ENCODE measurements at regions not wholly inside any gene's neighbourhood (a gene's known extent, or its start where the extent isn't known, plus 50 kb on each side); places are given as distances from the start of the nearest gene placed in this dataset.

DNA sequence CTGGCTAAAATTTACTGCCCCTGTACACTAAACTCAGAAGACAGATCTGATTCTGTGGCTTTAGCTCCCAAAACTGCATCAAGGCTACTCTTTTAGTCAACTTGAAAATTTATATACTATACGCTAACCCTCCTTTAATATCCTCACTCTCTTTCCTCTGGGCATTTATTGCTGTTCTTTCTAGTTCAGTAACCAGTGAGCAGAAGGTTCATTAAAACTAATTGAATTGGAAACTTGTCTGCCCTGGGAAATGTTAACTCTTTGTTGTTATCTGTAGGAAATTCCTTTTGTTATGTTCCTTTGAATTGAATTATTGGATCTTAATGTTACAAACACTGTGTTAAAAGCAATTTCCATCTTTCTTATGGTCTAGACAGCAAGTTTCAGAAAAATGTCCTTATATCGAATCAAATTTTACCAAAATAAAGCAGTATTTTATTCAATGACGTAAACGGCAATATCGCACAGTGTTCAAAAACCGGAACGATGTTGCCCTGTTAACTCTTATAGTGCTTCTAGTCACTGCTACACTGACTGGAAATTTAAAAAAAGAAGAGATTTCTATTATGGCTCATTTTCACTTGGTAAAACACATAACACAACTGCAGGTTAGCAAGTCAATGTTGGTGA, 168.3 kb downstream of the NR4A2 start:
- no peak for DNase-seq (ENCODE audit: low read depth)

DNA sequence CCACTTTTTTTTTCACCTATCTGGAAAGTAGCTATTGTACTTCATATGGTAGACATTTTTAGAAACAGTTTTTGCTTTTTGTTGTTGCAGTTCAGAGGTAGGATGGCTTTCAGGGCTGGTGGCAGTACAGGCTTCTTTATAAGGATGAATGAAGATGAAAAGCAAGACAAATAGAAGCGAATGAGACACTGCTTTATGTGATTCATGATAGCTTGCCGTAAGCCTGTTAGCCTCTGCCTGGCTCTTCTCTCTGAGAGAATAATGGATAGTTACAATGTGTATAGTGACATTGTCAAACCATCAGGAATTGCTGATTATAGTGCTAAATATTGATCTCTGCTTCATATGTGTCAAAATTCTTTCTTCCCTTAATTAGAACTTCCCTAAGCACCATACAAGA, 173.7 kb downstream of the NR4A2 start:
- DNase-seq (ENCODE audit: low read depth) = no peak

DNA sequence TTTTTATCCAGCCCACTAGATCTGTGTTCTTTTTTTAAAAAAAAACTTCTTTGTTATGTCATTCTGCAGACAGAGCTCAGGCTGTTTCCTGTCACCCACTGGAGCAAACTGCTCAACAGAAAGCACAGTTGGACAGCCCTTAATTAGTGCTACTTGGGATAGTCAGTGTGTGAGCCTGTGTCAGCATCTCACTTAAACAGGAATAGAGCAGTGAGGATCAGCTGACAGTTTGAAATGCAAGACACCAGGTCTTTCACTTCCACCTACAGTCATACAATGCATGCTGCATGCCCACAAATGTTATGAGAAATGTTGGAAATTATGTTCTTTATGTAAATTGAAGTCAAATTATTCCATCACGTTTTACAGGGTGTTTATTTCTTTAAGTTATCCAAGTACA, 174.9 kb downstream of the NR4A2 start:
- DNase-seq (ENCODE audit: low read depth) = no peak

DNA sequence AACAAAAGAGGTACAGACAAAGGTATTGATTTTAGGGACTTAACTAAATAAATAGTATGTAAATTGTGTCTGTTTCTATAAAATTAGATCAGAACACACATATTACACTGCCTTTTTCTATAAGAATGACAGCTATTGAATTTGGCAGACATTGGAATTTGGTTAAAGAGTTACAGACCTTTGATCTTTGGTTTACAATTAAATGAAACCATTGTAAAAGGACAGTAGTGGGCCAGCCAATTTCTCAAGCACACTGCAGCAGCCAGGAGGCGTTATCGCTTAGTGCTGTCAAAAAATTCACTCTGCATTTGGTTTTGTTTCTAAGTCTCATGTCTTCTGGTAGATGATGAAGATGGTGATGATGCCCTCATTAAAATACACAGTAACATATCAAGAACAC, 175.9 kb downstream of the NR4A2 start:
- DNase-seq (ENCODE audit: low read depth) = no peak

DNA sequence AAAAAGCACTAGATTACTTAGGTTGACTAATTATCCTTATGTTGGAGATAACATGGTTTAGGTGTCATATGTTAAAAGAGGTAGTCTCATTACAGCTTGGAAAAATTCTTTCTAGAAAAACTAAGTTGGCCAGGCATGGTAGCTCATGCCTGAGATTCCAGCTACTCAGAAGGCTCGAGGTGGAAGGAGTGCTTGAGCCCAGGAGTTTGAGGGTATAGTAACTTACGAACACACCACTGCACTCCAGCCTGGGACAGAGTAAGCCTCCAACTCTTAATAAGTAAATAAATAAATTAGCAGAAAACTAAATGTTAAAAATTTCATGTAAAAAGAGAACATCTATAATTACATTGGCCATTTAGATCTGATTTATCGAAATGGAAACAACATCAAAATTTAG, 177.2 kb downstream of the NR4A2 start:
- no peak for DNase-seq (ENCODE audit: low read depth)

DNA sequence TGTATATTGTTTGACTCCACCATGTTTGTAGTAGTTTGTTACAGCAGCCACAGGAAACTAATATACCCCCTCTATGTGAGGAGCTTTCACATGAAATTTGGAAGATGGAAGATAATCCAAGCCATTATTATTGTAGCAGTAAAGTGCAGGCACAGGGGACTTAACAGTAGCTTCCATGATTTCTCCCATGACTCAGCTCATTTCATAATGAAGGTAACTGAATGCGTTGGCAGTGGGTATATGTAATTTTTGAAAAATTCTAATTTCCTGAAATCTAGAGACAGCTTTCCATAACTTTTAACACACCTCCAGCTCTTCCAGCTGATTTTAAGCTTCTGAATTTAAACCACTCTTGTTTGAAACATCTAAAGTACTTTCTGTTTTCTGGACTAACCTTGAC, 181.2 kb downstream of the NR4A2 start:
- no peak for DNase-seq (ENCODE audit: low read depth)

DNA sequence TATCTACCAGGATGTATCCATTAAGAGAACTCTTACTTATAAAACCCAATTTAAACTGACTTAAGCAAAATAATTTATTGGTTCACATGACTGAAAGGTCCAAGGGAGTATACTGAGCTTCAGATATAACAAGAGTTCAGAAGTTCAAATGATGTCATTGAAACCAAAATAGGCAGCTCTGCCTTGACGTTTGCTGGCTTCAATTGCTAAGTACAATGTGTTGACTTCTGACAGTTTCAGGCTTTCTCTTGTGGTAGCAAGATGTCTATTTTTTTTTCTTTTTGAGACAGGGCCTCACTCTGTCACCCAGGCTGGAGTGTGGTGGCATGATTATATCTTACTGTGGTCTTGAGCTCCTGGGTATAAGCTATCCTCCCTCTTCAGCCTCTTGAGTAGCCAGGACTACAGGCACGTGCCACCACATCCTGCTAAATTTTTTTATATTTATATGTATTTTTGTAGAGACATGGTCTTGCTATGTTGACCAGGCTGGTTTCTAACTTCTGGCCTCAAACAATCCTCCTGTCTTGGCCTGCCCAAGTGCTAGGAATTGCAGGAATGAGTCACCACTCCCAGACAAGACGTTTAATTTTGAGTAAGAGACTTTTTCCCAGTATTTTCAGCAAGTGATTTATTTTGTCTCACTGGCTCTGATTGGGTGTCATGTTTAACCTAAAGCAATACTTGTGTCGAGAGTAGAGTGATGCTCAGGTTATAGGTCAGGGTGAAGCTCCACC, 184.8 kb downstream of the NR4A2 start:
- peak; percentile 17 for DNase-seq (ENCODE audit: low read depth)

DNA sequence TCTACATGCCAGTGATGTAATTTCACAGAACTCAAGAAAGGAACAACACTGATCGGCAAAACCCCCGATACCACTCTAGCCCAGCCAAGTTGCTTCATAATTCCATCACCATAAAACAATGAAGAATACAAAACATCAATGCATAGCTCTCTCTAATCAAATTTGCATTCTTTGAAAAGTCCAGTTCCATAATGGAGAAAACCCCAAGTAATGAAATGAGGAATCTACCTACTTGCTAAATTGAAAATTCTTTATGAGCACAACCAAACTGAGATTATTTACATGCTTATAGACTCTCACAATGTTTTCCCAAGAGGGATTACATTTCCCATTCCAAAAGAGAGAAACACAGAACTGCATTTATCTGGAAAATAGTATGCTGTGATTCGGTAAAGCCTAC, 186.5 kb downstream of the NR4A2 start:
- DNase-seq (ENCODE audit: low read depth) = no peak

DNA sequence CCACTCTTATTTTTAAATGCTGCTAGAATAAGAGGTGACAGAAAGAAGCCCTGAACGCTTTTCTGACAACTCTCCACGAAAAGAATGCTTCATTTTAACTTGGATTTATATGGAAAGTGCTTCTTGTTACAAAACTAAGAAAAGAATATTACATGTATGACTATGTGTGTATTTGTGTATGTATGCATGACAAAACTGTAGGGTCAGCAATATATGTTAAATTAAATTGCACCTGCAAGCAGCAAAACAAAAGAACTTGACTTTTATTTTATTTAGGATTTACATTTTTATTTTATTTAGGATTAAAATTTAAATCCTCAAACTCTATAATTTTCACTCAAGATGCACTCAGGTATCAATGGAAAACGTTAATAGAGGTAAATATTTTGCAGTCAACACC, 187.1 kb downstream of the NR4A2 start:
- DNase-seq (ENCODE audit: low read depth) = no peak

DNA sequence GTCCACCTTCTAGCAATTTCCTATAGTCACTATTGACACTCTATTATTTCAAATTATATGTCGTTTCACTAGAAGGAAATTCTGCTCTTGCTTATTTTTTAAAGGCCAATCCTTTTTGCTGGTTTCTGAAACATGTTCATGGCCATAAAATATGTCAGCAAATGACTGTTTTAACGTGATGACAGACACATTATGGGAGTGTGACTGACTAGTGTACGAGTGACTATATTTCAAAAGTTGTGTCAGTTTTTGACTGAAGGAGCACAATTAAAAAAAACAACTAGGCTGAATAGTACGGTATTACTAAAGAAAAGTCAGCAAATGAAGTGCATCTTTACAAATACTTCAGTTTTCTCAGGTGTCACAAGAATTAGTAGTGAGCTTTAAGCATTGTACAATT, 196.0 kb downstream of the NR4A2 start:
- DNase-seq (ENCODE audit: low read depth) = no peak

DNA sequence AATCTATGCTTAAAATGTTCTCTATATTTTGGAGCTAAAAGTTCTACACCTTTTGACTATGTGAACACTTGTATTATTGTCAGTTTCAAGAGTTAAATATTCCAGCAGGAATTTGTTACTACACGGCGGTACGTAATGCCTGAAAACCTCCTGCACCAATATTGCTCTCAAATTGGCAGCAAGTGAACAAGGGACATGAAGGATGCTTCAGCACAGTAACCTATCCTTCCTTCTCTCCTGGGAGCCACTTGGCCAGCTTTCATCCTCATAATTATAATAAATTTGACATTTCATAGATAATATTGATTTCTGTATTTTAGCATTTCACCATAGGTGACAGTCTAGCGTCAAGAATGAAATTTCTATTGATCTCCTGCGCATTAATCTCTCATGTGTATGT, 197.6 kb downstream of the NR4A2 start:
- DNase-seq (ENCODE audit: low read depth) = no peak

DNA sequence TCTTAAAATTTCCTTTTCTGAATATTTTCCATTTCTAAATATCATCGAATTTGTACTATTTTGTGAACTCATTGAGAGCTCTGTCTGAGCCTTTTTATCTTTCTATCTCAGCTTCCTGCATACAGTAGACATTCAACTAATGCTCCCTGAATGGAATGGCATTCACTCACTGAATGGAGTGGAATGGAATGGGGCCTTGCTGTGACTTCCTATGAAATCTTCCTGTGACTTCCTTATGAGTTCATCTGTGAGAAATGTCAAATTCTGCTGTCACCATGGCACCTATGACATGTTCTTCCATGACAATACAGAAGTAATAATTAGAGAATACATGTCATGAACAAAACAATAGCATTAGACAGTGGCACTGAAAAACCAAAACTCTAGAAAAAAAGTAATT, 199.6 kb downstream of the NR4A2 start:
- no peak for DNase-seq (ENCODE audit: low read depth)

DNA sequence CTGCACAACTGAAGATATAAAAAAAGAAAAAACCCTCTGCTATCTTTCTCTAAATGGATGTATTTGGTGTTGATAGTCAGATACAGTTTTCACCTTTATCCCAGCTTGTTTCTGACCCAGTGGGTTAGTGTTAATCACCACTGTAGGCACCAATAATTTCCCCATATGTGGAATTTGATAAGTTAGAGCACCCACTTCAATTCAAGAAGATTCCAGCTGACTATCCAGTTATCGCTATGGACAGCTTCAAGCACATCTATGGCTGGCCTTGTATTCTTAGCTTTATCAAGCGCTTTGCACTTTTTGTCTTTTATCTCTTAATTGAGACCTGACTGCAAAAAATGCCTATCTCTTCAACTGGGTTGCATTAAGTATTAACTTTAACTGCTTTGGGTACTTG, 200.4 kb downstream of the NR4A2 start:
- DNase-seq (ENCODE audit: low read depth) = no peak

DNA sequence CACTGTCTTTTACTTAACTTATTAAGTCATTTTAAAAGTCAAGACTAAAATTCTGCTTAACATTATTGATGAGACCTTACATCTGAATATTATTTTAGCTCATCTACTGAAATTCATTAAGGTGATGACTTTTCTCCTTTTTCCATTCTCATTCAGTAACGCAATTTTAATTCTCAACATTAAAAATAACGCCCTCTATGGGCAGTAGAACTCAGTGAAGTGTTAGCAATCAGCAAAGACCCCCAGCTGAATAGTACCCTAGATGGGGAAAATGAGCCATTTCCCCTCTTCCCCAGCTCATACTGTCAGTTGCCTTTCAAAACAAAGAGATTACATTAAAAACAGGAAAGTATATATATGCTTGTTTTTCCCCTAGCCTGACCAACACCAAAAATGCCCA, 203.3 kb downstream of the NR4A2 start:
- DNase-seq (ENCODE audit: low read depth) = no peak

DNA sequence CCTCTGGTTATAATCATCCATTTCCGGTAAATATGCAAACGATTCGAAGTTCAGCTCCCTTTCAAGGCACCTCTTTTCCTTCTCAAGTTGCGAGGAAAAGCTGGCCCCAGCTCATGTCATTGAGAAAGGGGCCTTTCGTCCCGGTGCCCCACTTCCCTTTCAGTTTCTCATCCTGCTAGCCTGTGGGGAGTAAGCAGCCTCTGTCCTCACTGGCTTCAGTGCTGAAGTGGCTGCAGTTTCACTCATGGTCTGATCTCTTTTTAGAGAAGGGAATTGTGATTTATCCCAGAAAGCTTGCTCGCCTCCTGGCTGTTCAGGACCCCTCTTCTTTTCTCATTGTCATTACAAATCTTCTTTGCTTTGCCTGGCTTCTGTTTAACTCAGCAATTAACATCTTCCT, 207.5 kb downstream of the NR4A2 start:
- DNase-seq (ENCODE audit: low read depth) = no peak

DNA sequence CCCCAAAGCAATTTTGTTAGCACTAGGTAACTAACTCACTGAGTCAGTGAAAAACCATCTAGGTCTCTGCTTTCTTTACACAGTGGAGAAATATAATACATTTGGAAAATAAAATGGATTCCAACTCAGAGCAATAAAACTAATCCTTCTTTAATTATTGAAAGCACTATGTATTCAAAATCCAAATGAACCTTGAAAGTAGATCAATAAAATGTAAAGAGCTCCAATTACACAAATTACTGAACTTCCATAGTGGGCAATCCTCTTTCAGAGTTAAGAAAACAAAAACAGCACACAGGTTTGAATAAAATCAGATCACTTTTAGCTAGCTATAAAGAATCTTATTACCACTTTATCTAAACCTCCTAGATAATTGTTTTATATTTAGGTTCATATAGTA, 208.1 kb downstream of the NR4A2 start:
- no peak for DNase-seq (ENCODE audit: low read depth)

DNA sequence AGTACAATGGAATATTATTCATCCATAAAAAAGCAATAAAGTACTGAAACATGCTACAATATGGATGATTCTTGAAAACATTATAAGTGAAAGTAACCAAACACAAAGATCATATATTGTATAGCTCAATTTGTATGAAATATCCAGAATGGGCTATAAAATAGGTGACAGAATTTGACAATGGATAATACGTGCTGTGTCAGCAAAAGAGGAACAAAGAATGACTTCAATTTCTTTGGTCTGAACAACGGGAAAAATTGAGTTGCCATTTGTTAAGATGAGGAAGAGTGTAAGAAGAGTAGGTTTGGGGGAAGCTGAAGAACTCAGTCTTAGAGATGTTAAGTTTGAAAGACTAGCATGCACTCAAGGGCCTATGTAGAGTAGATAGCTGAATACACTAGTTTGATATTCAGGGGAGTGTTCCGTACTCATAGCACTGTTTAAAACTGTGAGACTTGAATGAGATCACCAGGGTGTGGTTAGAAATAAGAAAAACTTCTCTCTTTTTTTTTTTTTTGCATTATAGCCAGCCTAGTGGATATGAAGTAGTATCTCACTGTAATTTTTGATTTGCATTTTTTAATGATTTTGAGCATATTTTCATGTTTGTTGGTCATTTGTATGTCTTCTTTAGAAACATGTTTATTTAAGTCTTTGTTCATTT, 213.6 kb downstream of the NR4A2 start:
- no peak for DNase-seq (ENCODE audit: low read depth)

DNA sequence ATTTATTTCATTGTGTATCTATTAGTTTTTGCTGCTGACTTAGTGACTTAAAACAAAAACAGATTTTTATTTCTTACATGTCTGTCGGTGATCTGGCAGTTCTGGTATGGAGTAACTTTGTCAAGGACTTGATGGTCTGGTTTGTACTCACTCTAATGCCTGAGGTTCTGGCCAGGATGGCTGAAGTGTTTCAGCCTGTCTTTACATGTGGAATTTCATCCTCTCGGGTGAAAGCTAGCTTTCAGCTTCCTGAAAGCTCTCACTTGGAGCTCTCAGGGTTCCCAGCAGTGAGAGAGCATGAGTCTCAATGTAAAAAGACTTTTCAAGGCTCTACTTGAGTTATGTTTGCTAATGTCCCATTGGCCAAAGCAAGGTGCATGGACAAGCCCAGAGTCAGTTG, 216.4 kb downstream of the NR4A2 start:
- DNase-seq (ENCODE audit: low read depth) = no peak

DNA sequence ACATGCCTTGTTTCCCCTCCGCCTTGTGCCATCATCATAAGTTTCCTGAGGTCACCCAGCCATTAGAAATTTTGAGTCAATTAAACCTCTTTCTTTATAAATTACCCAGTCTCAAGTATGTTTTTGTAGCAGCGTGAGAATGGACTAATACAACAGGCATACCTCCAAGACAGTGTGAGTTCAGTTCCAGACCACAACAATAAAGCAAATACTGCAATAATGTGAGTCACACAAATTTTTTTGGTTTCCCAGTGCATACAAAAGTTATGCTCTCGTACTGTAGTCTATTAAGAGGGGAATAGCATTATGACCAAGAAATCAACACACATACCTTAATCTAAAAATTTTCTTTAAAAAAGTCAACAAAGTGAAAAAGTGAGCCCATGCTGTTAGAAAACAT, 217.2 kb downstream of the NR4A2 start:
- DNase-seq (ENCODE audit: low read depth) = peak; percentile 24

DNA sequence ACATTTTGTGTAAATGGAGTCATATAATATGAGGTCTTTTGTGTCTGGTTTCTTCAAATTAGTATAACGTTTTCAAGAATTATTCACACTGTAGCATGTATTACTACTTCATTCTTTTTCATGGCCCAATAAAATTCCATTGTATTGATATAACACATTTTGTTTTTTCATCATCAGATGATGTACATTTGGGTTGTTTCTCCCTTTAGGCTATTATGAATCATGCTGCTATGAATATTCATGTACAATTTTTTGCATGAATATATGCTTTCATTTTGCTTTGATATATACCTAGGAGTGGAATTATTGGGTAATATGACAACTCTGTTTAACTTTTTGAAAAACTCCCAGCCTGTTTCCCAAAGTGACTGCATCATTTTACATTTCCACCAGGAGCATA, 220.2 kb downstream of the NR4A2 start:
- no peak for DNase-seq (ENCODE audit: low read depth)

DNA sequence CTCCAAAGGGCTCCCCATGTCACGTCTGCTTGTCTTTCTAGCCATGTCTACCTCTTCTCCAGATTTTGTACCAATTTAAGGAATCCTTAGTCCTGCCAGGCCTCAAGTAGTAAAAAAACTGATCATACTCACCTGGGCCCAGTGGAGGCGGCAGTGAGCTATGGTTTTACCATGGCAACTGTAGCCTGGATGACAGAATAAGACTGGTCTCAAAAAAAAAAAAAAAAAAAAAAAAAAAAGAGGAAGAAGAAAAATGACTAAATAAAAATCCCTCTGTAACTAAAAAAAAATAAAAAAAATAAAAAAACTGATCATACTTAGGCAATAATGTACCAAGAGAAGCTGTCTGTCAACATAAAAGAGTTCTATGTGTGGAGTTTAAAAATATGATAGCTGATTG, 221.6 kb downstream of the NR4A2 start:
- no peak for DNase-seq (ENCODE audit: low read depth)

DNA sequence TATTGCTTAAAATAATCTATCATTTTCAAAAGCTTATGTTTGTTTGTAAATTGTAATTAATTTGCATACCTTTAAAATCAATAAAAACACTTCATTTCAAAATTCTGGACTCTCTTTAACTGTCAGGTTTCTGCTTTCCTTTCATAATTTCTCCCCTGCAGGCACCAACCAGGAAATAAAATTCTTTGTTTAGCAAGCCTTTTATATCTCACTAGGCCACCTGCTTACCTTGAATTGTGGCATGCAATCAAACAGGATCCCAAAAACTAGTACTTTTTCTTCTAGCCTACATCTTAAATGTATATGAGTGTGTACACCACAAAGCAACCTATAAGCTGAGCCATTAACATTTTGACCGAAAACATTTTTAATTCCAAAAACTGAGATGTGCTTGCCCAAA, 233.1 kb downstream of the NR4A2 start:
- DNase-seq (ENCODE audit: low read depth) = no peak

DNA sequence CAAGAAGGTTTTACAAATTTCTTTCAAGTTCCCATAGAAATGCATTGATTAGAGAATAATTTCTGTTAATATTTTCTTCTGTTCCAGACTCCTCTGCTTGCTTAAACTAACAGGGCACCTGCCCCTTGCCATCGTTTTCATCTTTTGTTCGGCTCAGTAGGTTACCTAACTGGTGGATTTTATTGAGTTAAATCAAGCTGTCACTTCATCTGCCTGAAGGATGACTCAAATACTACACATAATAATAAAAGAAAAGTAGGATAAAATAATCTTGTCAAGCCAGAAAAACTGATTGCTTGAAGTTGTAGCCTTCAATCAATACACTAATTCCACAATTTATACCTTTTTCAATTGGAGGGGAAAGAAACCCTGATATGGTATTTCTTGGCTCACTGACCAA, 234.0 kb downstream of the NR4A2 start:
- no peak for DNase-seq (ENCODE audit: low read depth)

DNA sequence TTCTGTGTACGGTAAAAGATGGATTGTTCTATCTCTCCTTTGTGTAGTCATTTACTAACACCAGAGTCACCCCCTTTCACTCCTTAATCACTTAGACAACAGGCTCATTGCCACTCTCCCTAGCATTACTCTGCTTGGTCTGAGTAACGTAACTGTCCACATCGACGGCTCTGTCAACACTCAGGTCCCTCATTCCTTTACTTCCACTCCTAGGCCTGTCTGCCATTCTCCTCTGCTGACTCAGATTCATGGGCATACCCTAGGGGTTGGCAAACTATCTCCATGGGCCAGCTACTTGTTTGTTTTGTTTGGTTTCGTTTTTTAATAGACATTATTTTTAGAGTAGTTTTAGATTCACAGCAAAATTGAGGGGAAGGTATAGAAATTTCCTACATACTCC, 243.9 kb downstream of the NR4A2 start:
- DNase-seq (ENCODE audit: low read depth) = no peak

Data from stromal cell of bone marrow (primary cell).